HepG2 (cell line): ENCODE measurements at regions not wholly inside any gene's neighbourhood (a gene's known extent, or its start where the extent isn't known, plus 50 kb on each side); places are given as distances from the start of the nearest gene placed in this dataset.
A peak's percentile ranks its signal among the peaks of the same experiment; 100 is the strongest.

Experiments used
- ATF7 ChIP-seq, 2 experiments: fragments of 450-650 bp in 1 of 2; sonication (generic) in 1 of 2; formaldehyde crosslinking in 1 of 2; IDR thresholded peaks; 2 replicates each; pipeline versions ENCODE4 v1.4.0 to v1.6.1; 2016 to 2020; ENCODE audit warnings: antibody characterized with exemption in 1 of 2, mild to moderate bottlenecking in 1 of 2, missing genetic modification reagents in 1 of 2
- CHD2 ChIP-seq: IDR thresholded peaks from 2 replicates; pipeline ENCODE4 v1.6.1; 2011; ENCODE audit warnings: low read depth, low read length, improper control_type of control experiment
- CTCF ChIP-seq: sonication (generic); formaldehyde crosslinking; IDR thresholded peaks from 2 replicates; pipeline ENCODE4 v1.5.0; 2020; ENCODE audit warnings: mild to moderate bottlenecking, missing genetic modification reagents, moderate library complexity
- DZIP1 ChIP-seq: sonication (generic); formaldehyde crosslinking; IDR thresholded peaks from 2 replicates; pipeline ENCODE4 v1.5.0; 2020; ENCODE audit warnings: mild to moderate bottlenecking, missing genetic modification reagents
- JDP2 ChIP-seq: sonication (generic); formaldehyde crosslinking; IDR thresholded peaks from 2 replicates; pipeline ENCODE4 v1.8.1; 2022; ENCODE audit warnings: missing genetic modification reagents, borderline replicate concordance
- KLF16 ChIP-seq, 2 experiments: sonication (generic) in 1 of 2; formaldehyde crosslinking in 1 of 2; IDR thresholded peaks; 2 replicates each; pipeline versions ENCODE4 v1.6.1 to v1.8.0; 2016 to 2023; ENCODE audit warnings: missing genetic modification reagents in 2 of 2, missing compliant biosample characterization in 1 of 2
- MIXL1 ChIP-seq: IDR thresholded peaks from 2 replicates; pipeline ENCODE4 v1.6.1; 2016
- NR2F1 ChIP-seq, 2 experiments: fragments of 450-650 bp in 1 of 2; formaldehyde crosslinking in 1 of 2; IDR thresholded peaks; 2 replicates each; pipeline versions ENCODE4 v1.5.0 to v1.6.1; 2016 to 2020; ENCODE audit warnings: mild to moderate bottlenecking in 1 of 2, missing compliant biosample characterization in 1 of 2, missing genetic modification reagents in 1 of 2, moderate library complexity in 1 of 2
- RAD21 ChIP-seq: fragments of 450-650 bp; formaldehyde crosslinking; IDR thresholded peaks from 2 replicates; pipeline ENCODE4 v1.5.0; 2020; ENCODE audit warnings: mild to moderate bottlenecking
- SRF ChIP-seq: IDR thresholded peaks from 2 replicates; pipeline ENCODE4 v1.6.1; 2011; ENCODE audit warnings: mild to moderate bottlenecking, low read depth, low read length, moderate library complexity
- SRSF1 ChIP-seq: fragments of 200-400 bp; formaldehyde crosslinking; optimal IDR thresholded peaks from 2 replicates; pipeline ENCODE3; 2017; ENCODE audit warnings: mild to moderate bottlenecking, low read depth, low read length, moderate library complexity
- SRSF9 ChIP-seq: fragments of 200-400 bp; formaldehyde crosslinking; IDR thresholded peaks from 2 replicates; pipeline ENCODE4 v1.6.1; 2018; ENCODE audit warnings: borderline replicate concordance, mild to moderate bottlenecking, low read depth, low read length; ENCODE audit not compliant: insufficient read depth, poor library complexity, severe bottlenecking
- STAG1 ChIP-seq: sonication (generic); formaldehyde crosslinking; IDR thresholded peaks from 2 replicates; pipeline ENCODE4 v1.4.0; 2020; ENCODE audit warnings: missing genetic modification reagents
- ZNF326 ChIP-seq: sonication (generic); formaldehyde crosslinking; IDR thresholded peaks from 2 replicates; pipeline ENCODE4 v1.4.0; 2020; ENCODE audit warnings: missing genetic modification reagents, borderline replicate concordance
- ZNF619 ChIP-seq: sonication (generic); formaldehyde crosslinking; IDR thresholded peaks from 2 replicates; pipeline ENCODE4 v1.4.0; 2020; ENCODE audit warnings: mild to moderate bottlenecking, missing genetic modification reagents

- no peak for TF ChIP-seq SRSF1
- TF ChIP-seq ZNF326 (CRISPR knock-in tag) = no peak
- peak; percentile 95 for TF ChIP-seq SRF
- TF ChIP-seq NR2F1 (CRISPR knock-in tag; IDR thresholded peaks at IDR 0.05) = no peak
- no peak for TF ChIP-seq JDP2
- TF ChIP-seq ZNF619 (CRISPR knock-in tag) = no peak
- no peak for TF ChIP-seq SRSF9
- peak; percentile 22; the same call in 1 of the 2 replicates for TF ChIP-seq RAD21
- no peak for TF ChIP-seq DZIP1 (CRISPR knock-in tag)
- no peak for TF ChIP-seq KLF16 (CRISPR knock-in tag; IDR thresholded peaks at IDR 0.05)
- TF ChIP-seq CTCF (CRISPR knock-in tag) = peak; percentile 41
- TF ChIP-seq MIXL1 (CRISPR knock-in tag) = no peak
- peak; percentile 59 for TF ChIP-seq STAG1 (CRISPR knock-in tag)
- no peak for TF ChIP-seq ATF7 (IDR thresholded peaks at IDR 0.05)
- TF ChIP-seq ATF7 (CRISPR knock-in tag; IDR thresholded peaks at IDR 0.05) = no peak
- TF ChIP-seq CHD2 = no peak
- TF ChIP-seq, all 625 proteins: peak for 6
Measured at GRCh38 chr2:145919477-145919876, 1399.6 kb upstream of the ZEB2 start (continued).
